A673 (cell line): ENCODE measurements at regions not wholly inside any gene's neighbourhood (a gene's known extent, or its start where the extent isn't known, plus 50 kb on each side); places are given as distances from the start of the nearest gene placed in this dataset.

Experiments
- CTCF ChIP-seq: fragments of 300-800, 200-600 bp; sonication (generic); conservative IDR thresholded peaks from 2 replicates; pipeline ENCODE4 v1.5.1; 2017; ENCODE audit warnings: low read depth, mild to moderate bottlenecking, antibody characterized with exemption, low read length, moderate library complexity, mixed read lengths
- EZH2 ChIP-seq: fragments of 200-600 bp; sonication (generic); IDR thresholded peaks from 2 replicates; pipeline ENCODE4 v1.6.1; 2017; ENCODE audit warnings: borderline replicate concordance, low read depth, mild to moderate bottlenecking, mixed read lengths, antibody characterized with exemption, low read length; ENCODE audit not compliant: poor library complexity, severe bottlenecking

- no peak for TF ChIP-seq EZH2
- no peak for TF ChIP-seq CTCF
Measured at GRCh38 chr22:44419429-44419828, 78.6 kb downstream of the RTL6 start.
